CD4-positive, alpha-beta T cell treated with Interleukin-12 subunit alpha and Interleukin-12 subunit beta, for 1 hour (primary cell): ENCODE measurements at regions not wholly inside any gene's neighbourhood (a gene's known extent, or its start where the extent isn't known, plus 50 kb on each side); places are given as distances from the start of the nearest gene placed in this dataset.
"Not testable (repeated sequence)": the region's sequence is repeated elsewhere in the genome, so short reads cannot be mapped to it uniquely, and the experiment has no call there.

Experiments used
- DNase-seq: peaks from one replicate; pipeline ENCODE4 v3.0.0-alpha.2; 2020

GRCh38 chrX:121479406-121479805, 432.0 kb downstream of the GLUD2 start:
- no peak for DNase-seq

GRCh38 chrX:121496966-121497365, 449.6 kb downstream of the GLUD2 start:
- no peak for DNase-seq

GRCh38 chrX:121504153-121504552, 456.7 kb downstream of the GLUD2 start:
- no peak for DNase-seq

- DNase-seq: no peak
Observed at GRCh38 chrX:121546317-121546716, 498.9 kb downstream of the GLUD2 start.

- no peak for DNase-seq
Observed at GRCh38 chrX:121558886-121559285, 511.5 kb downstream of the GLUD2 start.

GRCh38 chrX:121562616-121563015, 515.2 kb downstream of the GLUD2 start:
- no peak for DNase-seq

GRCh38 chrX:121569609-121570008, 522.2 kb downstream of the GLUD2 start:
- DNase-seq: no peak

GRCh38 chrX:121570072-121570841, 522.8 kb downstream of the GLUD2 start:
- no peak for DNase-seq

GRCh38 chrX:121571333-121571732, 523.9 kb downstream of the GLUD2 start:
- no peak for DNase-seq

- DNase-seq: not testable (repeated sequence)
Observed at GRCh38 chrX:121574384-121574783, 527.0 kb downstream of the GLUD2 start.

GRCh38 chrX:121579016-121579760, 531.8 kb downstream of the GLUD2 start:
- no peak for DNase-seq

- no peak for DNase-seq
Observed at GRCh38 chrX:121581885-121582284, 534.5 kb downstream of the GLUD2 start.

- no peak for DNase-seq
Observed at GRCh38 chrX:121585626-121586025, 538.2 kb downstream of the GLUD2 start.

GRCh38 chrX:121592884-121593283, 545.5 kb downstream of the GLUD2 start:
- no peak for DNase-seq

- DNase-seq: no peak
Observed at GRCh38 chrX:121598356-121598755, 550.9 kb downstream of the GLUD2 start.

GRCh38 chrX:121635141-121635540, 587.7 kb downstream of the GLUD2 start:
- no peak for DNase-seq

- DNase-seq: no peak
Observed at GRCh38 chrX:121639781-121640180, 592.4 kb downstream of the GLUD2 start.

- DNase-seq: no peak
Observed at GRCh38 chrX:121641560-121641959, 594.1 kb downstream of the GLUD2 start.

- DNase-seq: no peak
Observed at GRCh38 chrX:121642415-121642814, 595.0 kb downstream of the GLUD2 start.

- DNase-seq: no peak
Observed at GRCh38 chrX:121649417-121649816, 602.0 kb downstream of the GLUD2 start.

- no peak for DNase-seq
Observed at GRCh38 chrX:121655276-121655675, 607.9 kb downstream of the GLUD2 start.

GRCh38 chrX:121666171-121666570, 618.8 kb downstream of the GLUD2 start:
- DNase-seq: no peak

- DNase-seq: no peak
Observed at GRCh38 chrX:121671649-121672048, 624.2 kb downstream of the GLUD2 start.

- DNase-seq: not testable (repeated sequence)
Observed at GRCh38 chrX:121709236-121709635, 661.8 kb downstream of the GLUD2 start.
